ENCODE measurements at regions not wholly inside any gene's neighbourhood (a gene's known extent, or its start where the extent isn't known, plus 50 kb on each side); places are given as distances from the start of the nearest gene placed in this dataset.

- TF ChIP-seq CTCF (IDR thresholded peaks at IDR 0.05; ENCODE audit: low read length) = no peak
- TF ChIP-seq EZH2 (IDR thresholded peaks at IDR 0.05; ENCODE audit: borderline replicate concordance, low read length) = no peak
Measured at GRCh38 chr2:183476490-183476889, 352.2 kb downstream of the NUP35 start.

All from OCI-LY1 (cell line).